HEK293 (cell line): ENCODE measurements at regions not wholly inside any gene's neighbourhood (a gene's known extent, or its start where the extent isn't known, plus 50 kb on each side); places are given as distances from the start of the nearest gene placed in this dataset.

Experiments used
- CTCF ChIA-PET: fragments of 350-600 bp; formaldehyde crosslinking; extraction: SDS; loops from one replicate; lab custom pipeline; 2021; ENCODE audit warnings: antibody characterized with exemption; lab: Yijun Ruan, JAX
- POLR2A ChIA-PET: fragments of 300-600 bp; formaldehyde crosslinking; extraction: SDS; loops from one replicate; lab custom pipeline; 2020; ENCODE audit warnings: antibody characterized with exemption, inconsistent platforms; lab: Yijun Ruan, JAX
- H3K27ac ChIP-seq: fragments of 200-500 bp; sonication (Bioruptor generic); 2 replicates; pipeline ENCODE4 v1.5.1; 2014; ENCODE audit warnings: low read depth, low read length, control low read depth, inconsistent platforms; ENCODE audit errors: extremely low read depth
- H3K36me3 ChIP-seq, 2 experiments: fragments of 200-500 bp in 1 of 2; sonication (Bioruptor generic) in 1 of 2; 1 replicate in 1 of 2; 2 replicates in 1 of 2; pipeline ENCODE4 v1.5.1; 2014 to 2017; ENCODE audit warnings: inconsistent platforms in 2 of 2, low read length in 2 of 2; ENCODE audit not compliant: control insufficient read depth in 2 of 2, insufficient read depth in 1 of 2
- H3K4me1 ChIP-seq: fragments of 200-500 bp; sonication (Bioruptor generic); 2 replicates; pipeline ENCODE4 v1.5.1; 2014; ENCODE audit warnings: mild to moderate bottlenecking, low read length, inconsistent platforms; ENCODE audit not compliant: control insufficient read depth, insufficient read depth
- H3K4me3 ChIP-seq: 2 replicates; pipeline ENCODE4 v1.5.1; 2011; ENCODE audit warnings: low read depth, mild to moderate bottlenecking, control low read depth, low read length, moderate library complexity
- H3K9me3 ChIP-seq: fragments of 200-500 bp; sonication (Bioruptor generic); 2 replicates; pipeline ENCODE4 v1.5.1; 2014; ENCODE audit warnings: low read depth, low read length, inconsistent platforms; ENCODE audit not compliant: control insufficient read depth, insufficient read depth
- ATF2 ChIP-seq: fragments of 450-650 bp; formaldehyde crosslinking; IDR thresholded peaks from 2 replicates; pipeline ENCODE4 v1.5.1; 2016; ENCODE audit warnings: missing biosample characterization, missing genetic modification characterization, low read depth
- CTCF ChIP-seq: fragments of 450-650 bp; formaldehyde crosslinking; IDR thresholded peaks from 2 replicates; pipeline ENCODE4 v1.5.1; 2016; ENCODE audit warnings: missing biosample characterization, missing genetic modification characterization
- GLI4 ChIP-seq: fragments of 450-650 bp; formaldehyde crosslinking; IDR thresholded peaks from 2 replicates; pipeline ENCODE4 v1.5.1; 2016; ENCODE audit warnings: missing biosample characterization, missing genetic modification characterization
- HIC1 ChIP-seq: fragments of 450-650 bp; formaldehyde crosslinking; IDR thresholded peaks from 2 replicates; pipeline ENCODE4 v1.5.1; 2016; ENCODE audit warnings: missing biosample characterization, missing genetic modification characterization
- KLF8 ChIP-seq: fragments of 450-650 bp; formaldehyde crosslinking; IDR thresholded peaks from 2 replicates; pipeline ENCODE4 v1.5.1; 2016; ENCODE audit warnings: missing biosample characterization, missing genetic modification characterization
- SP3 ChIP-seq: fragments of 450-650 bp; formaldehyde crosslinking; IDR thresholded peaks from 2 replicates; pipeline ENCODE4 v1.5.1; 2016; ENCODE audit warnings: missing biosample characterization, missing genetic modification characterization
- ZBTB26 ChIP-seq: fragments of 450-650 bp; formaldehyde crosslinking; optimal IDR thresholded peaks from 2 replicates; pipeline ENCODE3; 2016; ENCODE audit warnings: missing biosample characterization, mild to moderate bottlenecking, missing genetic modification characterization
- ZEB2 ChIP-seq: fragments of 450-650 bp; formaldehyde crosslinking; IDR thresholded peaks from 2 replicates; pipeline ENCODE4 v1.5.1; 2016; ENCODE audit warnings: missing biosample characterization, missing genetic modification characterization
- ZNF114 ChIP-seq: fragments of 450-650 bp; formaldehyde crosslinking; IDR thresholded peaks from 2 replicates; pipeline ENCODE4 v1.5.0; 2017; ENCODE audit warnings: missing biosample characterization, missing genetic modification characterization
- ZNF169 ChIP-seq: fragments of 450-650 bp; formaldehyde crosslinking; IDR thresholded peaks from 2 replicates; pipeline ENCODE4 v1.5.1; 2016; ENCODE audit warnings: missing biosample characterization, missing genetic modification characterization
- ZNF175 ChIP-seq: fragments of 450-650 bp; formaldehyde crosslinking; IDR thresholded peaks from 2 replicates; pipeline ENCODE4 v1.5.1; 2016; ENCODE audit warnings: missing biosample characterization, missing genetic modification characterization
- ZNF211 ChIP-seq: fragments of 450-650 bp; formaldehyde crosslinking; IDR thresholded peaks from 2 replicates; pipeline ENCODE4 v1.5.1; 2016; ENCODE audit warnings: low read depth, missing biosample characterization, missing genetic modification characterization
- ZNF266 ChIP-seq: fragments of 450-650 bp; formaldehyde crosslinking; IDR thresholded peaks from 2 replicates; pipeline ENCODE4 v1.5.1; 2016; ENCODE audit warnings: missing biosample characterization, missing genetic modification characterization, low read depth
- ZNF280C ChIP-seq: fragments of 450-650 bp; formaldehyde crosslinking; IDR thresholded peaks from 2 replicates; pipeline ENCODE4 v1.5.1; 2016; ENCODE audit warnings: missing biosample characterization, missing genetic modification characterization
- ZNF302 ChIP-seq: fragments of 450-650 bp; formaldehyde crosslinking; IDR thresholded peaks from 2 replicates; pipeline ENCODE4 v1.5.1; 2016; ENCODE audit warnings: missing biosample characterization, missing genetic modification characterization, low read depth
- ZNF391 ChIP-seq: fragments of 450-650 bp; formaldehyde crosslinking; IDR thresholded peaks from 2 replicates; pipeline ENCODE4 v1.5.1; 2016; ENCODE audit warnings: low read depth, missing biosample characterization, missing genetic modification characterization, borderline replicate concordance
- ZNF514 ChIP-seq: fragments of 450-650 bp; formaldehyde crosslinking; IDR thresholded peaks from 2 replicates; pipeline ENCODE4 v1.5.1; 2016; ENCODE audit warnings: missing biosample characterization, missing genetic modification characterization
- ZNF658 ChIP-seq: fragments of 450-650 bp; formaldehyde crosslinking; IDR thresholded peaks from 2 replicates; pipeline ENCODE4; 2016; ENCODE audit warnings: missing biosample characterization, missing genetic modification characterization
- ZNF664 ChIP-seq: fragments of 450-650 bp; formaldehyde crosslinking; IDR thresholded peaks from 2 replicates; pipeline ENCODE4 v1.5.1; 2016; ENCODE audit warnings: missing biosample characterization, missing genetic modification characterization
- ZNF747 ChIP-seq: fragments of 450-650 bp; formaldehyde crosslinking; IDR thresholded peaks from 2 replicates; pipeline ENCODE4 v1.5.1; 2016; ENCODE audit warnings: missing biosample characterization, missing genetic modification characterization
- ZNF830 ChIP-seq: fragments of 450-650 bp; IDR thresholded peaks from 2 replicates; pipeline ENCODE4 v1.5.0; 2018; ENCODE audit warnings: missing biosample characterization, missing genetic modification characterization, low read depth, mild to moderate bottlenecking, moderate library complexity
- ZNF837 ChIP-seq: fragments of 450-650 bp; formaldehyde crosslinking; IDR thresholded peaks from 2 replicates; pipeline ENCODE4 v1.5.1; 2016; ENCODE audit warnings: missing biosample characterization, missing genetic modification characterization
- ZSCAN16 ChIP-seq: fragments of 450-650 bp; formaldehyde crosslinking; IDR thresholded peaks from 2 replicates; pipeline ENCODE4 v1.5.1; 2016; ENCODE audit warnings: missing biosample characterization, missing genetic modification characterization
- ZSCAN18 ChIP-seq: fragments of 450-650 bp; formaldehyde crosslinking; IDR thresholded peaks from 2 replicates; pipeline ENCODE4 v1.5.1; 2016; ENCODE audit warnings: missing biosample characterization, missing genetic modification characterization

- H3K4me3 ChIP-seq: no peak overlapping the region
- H3K9me3 ChIP-seq: no peaks in the 10 kb centered on the region
- POLR2A ChIA-PET: no interaction called here
- no peaks in the 10 kb centered on the region for H3K36me3 ChIP-seq
- TF ChIP-seq ZNF664 (tag by site-specific recombination) (no peak), ZBTB26 (tag by site-specific recombination) (no peak), ZNF175 (tag by site-specific recombination) (no peak), ZNF280C (tag by site-specific recombination) (no peak), ZNF658 (tag by site-specific recombination) (no peak), ZNF837 (tag by site-specific recombination) (no peak), ZNF169 (tag by site-specific recombination) (no peak), ZEB2 (tag by site-specific recombination) (no peak), ZNF830 (no peak), GLI4 (tag by site-specific recombination) (no peak)
- CTCF ChIA-PET: interaction anchor here (0.8 kb wide), 1 partner anchor 12 kb away, joined by 3 read pairs; no protein-coding TSS in a partner anchor
- no peak overlapping the region for H3K27ac ChIP-seq
- H3K4me1 ChIP-seq: no peaks in the 10 kb centered on the region
Observed at GRCh38 chr18:2050702-2051201, 520.6 kb downstream of the METTL4 start.

GRCh38 chr18:2053490-2054089 is 517.7 kb downstream of the METTL4 start:
- H3K27ac ChIP-seq: no peak overlapping the region
- ChIA-PET POLR2A (no interaction called here), CTCF (interaction anchor here (0.7 kb wide), 1 partner anchor 136 kb away, joined by 3 read pairs; no protein-coding TSS in a partner anchor)
- no peak for TF ChIP-seq ZNF211 (tag by site-specific recombination)
- TF ChIP-seq ZNF391: no peak
- no peak for TF ChIP-seq ZNF302 (tag by site-specific recombination)
- TF ChIP-seq SP3 (tag by site-specific recombination): no peak
- TF ChIP-seq ZSCAN18 (tag by site-specific recombination): no peak
- no peak for TF ChIP-seq ZNF747 (tag by site-specific recombination)
- no peak for TF ChIP-seq ZNF114
- TF ChIP-seq CTCF (tag by site-specific recombination): no peak
- TF ChIP-seq ZSCAN16 (tag by site-specific recombination): no peak
- no peak for TF ChIP-seq ATF2 (tag by site-specific recombination)
- TF ChIP-seq ZNF266 (tag by site-specific recombination): no peak
- TF ChIP-seq KLF8 (tag by site-specific recombination): no peak
- no peak for TF ChIP-seq HIC1
- TF ChIP-seq ZNF175 (tag by site-specific recombination): no peak
- no peak for TF ChIP-seq ZNF514 (tag by site-specific recombination)
- H3K4me3 ChIP-seq: no peak overlapping the region
- H3K4me1 ChIP-seq: no peaks in the 10 kb centered on the region
- H3K36me3 ChIP-seq: no peaks in the 10 kb centered on the region
- H3K9me3 ChIP-seq: no peaks in the 10 kb centered on the region
